ENCODE measurements at regions not wholly inside any gene's neighbourhood (a gene's known extent, or its start where the extent isn't known, plus 50 kb on each side); places are given as distances from the start of the nearest gene placed in this dataset.

DNA sequence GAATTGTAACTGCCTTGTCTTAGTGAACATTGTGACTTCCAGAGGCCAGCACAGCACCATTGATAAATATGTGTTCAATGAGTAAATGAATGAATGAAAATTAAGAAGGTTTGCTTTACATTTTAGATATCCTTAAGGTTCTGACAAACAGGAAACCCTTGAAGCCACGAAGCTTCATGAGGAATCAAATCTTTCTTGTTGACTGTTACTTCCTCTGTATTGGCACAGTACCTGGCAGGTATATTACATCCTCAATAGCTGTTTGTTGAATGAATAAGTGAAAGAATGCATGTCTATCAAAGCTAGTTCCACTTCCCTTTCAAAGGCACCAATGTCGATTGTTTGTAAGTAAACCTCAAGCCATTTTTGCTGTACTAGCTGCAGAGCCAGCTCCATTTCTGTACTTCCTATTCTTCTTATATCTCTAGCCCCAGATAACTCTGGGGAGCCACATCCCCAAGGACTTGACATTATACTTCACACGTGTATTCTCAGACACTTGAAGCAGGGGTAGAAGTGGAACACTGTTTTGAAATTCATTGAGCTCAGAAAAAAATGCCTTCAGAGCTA lies 140.3 kb upstream of the RAG2 start:
- TF ChIP-seq POLR2A (IDR thresholded peaks at IDR 0.05; ENCODE audit: low read length) (no peak), GATA1 (IDR thresholded peaks at IDR 0.05; ENCODE audit: low read depth, low read length) (no peak)
